ENCODE measurements at regions not wholly inside any gene's neighbourhood (a gene's known extent, or its start where the extent isn't known, plus 50 kb on each side); places are given as distances from the start of the nearest gene placed in this dataset. TPM values are rescaled to one million over a fixed set of nuclear protein-coding genes. Genes with fewer than 3 reads are reported as not detected.

DNA sequence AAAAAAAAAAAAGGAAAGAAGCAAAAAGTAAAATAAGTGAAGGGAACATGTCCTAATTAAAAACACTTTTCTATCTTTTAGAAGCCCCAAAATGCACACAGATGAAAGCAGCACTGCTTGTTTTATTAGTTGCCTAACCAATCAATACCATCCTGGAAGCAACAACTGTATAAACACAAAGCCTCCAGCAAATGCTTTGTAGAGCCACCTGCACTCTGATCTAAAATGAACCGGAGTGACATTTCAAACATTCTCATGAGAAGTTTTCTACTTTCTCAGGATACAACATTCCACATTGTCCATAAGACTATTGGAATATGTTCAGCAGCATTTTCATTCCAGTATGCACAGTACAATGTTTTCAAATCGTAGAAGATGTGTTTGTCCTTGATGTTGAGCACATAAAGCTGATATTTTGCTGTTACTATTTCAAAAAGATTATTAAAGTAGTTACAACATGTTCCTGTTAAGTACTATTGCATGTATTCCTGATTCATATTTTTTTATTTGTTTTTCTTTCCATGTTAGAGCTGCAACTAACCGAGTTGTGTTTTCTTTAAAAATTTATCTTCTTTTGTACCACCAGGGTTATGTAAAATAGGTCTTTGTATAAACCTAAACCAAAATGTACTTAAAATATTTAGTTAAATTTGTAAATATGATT, 50.3 kb upstream of the PLSCR5 start:
- no peaks in the 10 kb centered on the region for H3K9me1 ChIP-seq (ENCODE audit: insufficient read depth, low read length)
- H2AK9ac ChIP-seq (replicated peaks; ENCODE audit: low read depth, low read length, poor library complexity), result no peak overlapping the region
- H3K27me3 ChIP-seq (ENCODE audit: control insufficient read depth, insufficient read depth, low read length), result no peaks in the 10 kb centered on the region
- no peaks in the 10 kb centered on the region for H3K4me1 ChIP-seq (ENCODE audit: control insufficient read depth, insufficient read depth, low read length)
- no peak overlapping the region for H3K4me2 ChIP-seq (ENCODE audit: low read depth, low read length)
- H3K4me3 ChIP-seq (ENCODE audit: insufficient read depth, low read depth, low read length), result no peak overlapping the region
- H2AK5ac ChIP-seq (ENCODE audit: low read depth, low read length), result no peak overlapping the region
- no peak overlapping the region for H3K14ac ChIP-seq (replicated peaks; ENCODE audit: low read depth, low read length)
- no peak overlapping the region for H3K9ac ChIP-seq (ENCODE audit: low read depth, low read length)
- H3K23ac ChIP-seq (ENCODE audit: low read depth, low read length), result no peak overlapping the region
- no TSS peak for BruUV-seq (replicated peaks)
- CTCF ChIA-PET, result no interaction called here
- no peak overlapping the region for H2BK20ac ChIP-seq (ENCODE audit: low read depth, low read length)
- H3K18ac ChIP-seq (ENCODE audit: low read depth, low read length), result no peak overlapping the region
- no CpG with 5 or more reads among the region's 3 CpGs for WGBS, 2 experiments (ENCODE audit: extremely low coverage in 2 of 2, insufficient read length in 1 of 2)
- TF ChIP-seq POLR2A (IDR thresholded peaks at IDR 0.05; ENCODE audit: low read depth, low read length), result no peak
- no peak overlapping the region for H2AFZ ChIP-seq (replicated peaks; ENCODE audit: low read length, poor library complexity)
- no peak for DNase-seq
- no peaks in the 10 kb centered on the region for H3K79me1 ChIP-seq (ENCODE audit: low read depth in 1 of 2, low read length in 2 of 2)
- no peak overlapping the region for H4K5ac ChIP-seq (ENCODE audit: low read depth, low read length)
- POLR2A ChIA-PET (ENCODE audit: unreplicated experiment), result no interaction called here
- no peaks in the 10 kb centered on the region for H3K9me3 ChIP-seq (ENCODE audit: control insufficient read depth, insufficient read depth, low read length)
- H3K27ac ChIP-seq (ENCODE audit: insufficient read depth, low read length), result no peak overlapping the region
- H4K8ac ChIP-seq (ENCODE audit: low read depth in 2 of 2, low read length in 2 of 2), result no peak overlapping the region
- no peak overlapping the region for H3K4ac ChIP-seq (ENCODE audit: low read depth, low read length)
- H3K36me3 ChIP-seq (ENCODE audit: control insufficient read depth, insufficient read depth, low read length), result no peaks in the 10 kb centered on the region
- no peak overlapping the region for H2BK120ac ChIP-seq (ENCODE audit: low read depth, low read length)
- no peaks in the 10 kb centered on the region for H4K20me1 ChIP-seq (ENCODE audit: insufficient read depth, low read length)
- intact Hi-C loops (cut with micrococcal nuclease) (no loop called here), dilution Hi-C loops (cut with HindIII; ENCODE audit: low sequenced_read_pairs, unreplicated experiment) (no loop called here), in situ Hi-C loops (cut with MboI; ENCODE audit: low sequenced_read_pairs) (no loop called here)
- H2BK15ac ChIP-seq (ENCODE audit: low read depth, low read length), result no peak overlapping the region
- ATAC-seq (ENCODE audit: low read depth), result no peak
- H2BK5ac ChIP-seq (ENCODE audit: low read depth, low read length, poor library complexity, severe bottlenecking), result no peak overlapping the region
- no peak overlapping the region for H4K91ac ChIP-seq (ENCODE audit: insufficient read depth, low read depth, low read length)
- no peak overlapping the region for H3K56ac ChIP-seq (ENCODE audit: extremely low read depth, insufficient read depth, low read length)

Small RNA genes in the stretch of these regions (microRNA-seq; reads per million reads assigned to microRNA genes)
- not detected for gene RNU6-505P (ENCODE audit: insufficient read depth, insufficient read length)

Small RNA genes in the stretch of these regions (small RNA-seq; reads per million reads assigned to genes)
- gene RNU6-505P, result 0.04 to 17.5 (median 0.42) reads per million in 5 experiments
